Adipocyte (in vitro differentiated cells): ENCODE measurements at regions not wholly inside any gene's neighbourhood (a gene's known extent, or its start where the extent isn't known, plus 50 kb on each side); places are given as distances from the start of the nearest gene placed in this dataset.

ENCODE experiments used
- DNase-seq: peaks from one replicate; pipeline ENCODE4 v3.0.0-alpha.2; 2015; ENCODE audit warnings: low read depth
- H3K27me3 ChIP-seq: replicated peaks from 2 replicates; pipeline ENCODE4 v1.7.0; 2013; ENCODE audit warnings: mild to moderate bottlenecking, low read length, moderate library complexity; ENCODE audit not compliant: control insufficient read depth, insufficient read depth
- H3K36me3 ChIP-seq: 2 replicates; pipeline ENCODE4 v1.7.0; 2013; ENCODE audit warnings: low read length, mild to moderate bottlenecking, moderate library complexity; ENCODE audit not compliant: control insufficient read depth, insufficient read depth, severe bottlenecking
- H3K4me1 ChIP-seq: 2 replicates; pipeline ENCODE4 v1.7.0; 2013; ENCODE audit warnings: mild to moderate bottlenecking, low read length, moderate library complexity; ENCODE audit not compliant: control insufficient read depth, insufficient read depth
- H3K4me3 ChIP-seq: 2 replicates; pipeline ENCODE4 v1.7.0; 2013; ENCODE audit warnings: mild to moderate bottlenecking, low read length, moderate library complexity
- H3K9ac ChIP-seq: 2 replicates; pipeline ENCODE4 v1.7.0; 2013; ENCODE audit warnings: mild to moderate bottlenecking, low read length, moderate library complexity
- H3K9me3 ChIP-seq: 2 replicates; pipeline ENCODE4 v1.7.0; 2013; ENCODE audit warnings: mild to moderate bottlenecking, low read length, moderate library complexity; ENCODE audit not compliant: control insufficient read depth

GRCh38 chr3:56983427-56983826 is 77.0 kb upstream of the SPATA12 start:
- Histone ChIP-seq H3K4me1 (peaks cover 68% of the 10 kb centered on the region), H3K27me3 (no peaks in the 10 kb centered on the region), H3K9ac (no peak overlapping the region), H3K36me3 (no peaks in the 10 kb centered on the region), H3K4me3 (no peak overlapping the region), H3K9me3 (no peaks in the 10 kb centered on the region)
- DNase-seq: no peak

- Histone ChIP-seq H3K27me3 (no peaks in the 10 kb centered on the region), H3K36me3 (no peaks in the 10 kb centered on the region), H3K9ac (peak overlapping the region; percentile 53), H3K4me1 (peaks cover 67% of the 10 kb centered on the region), H3K9me3 (no peaks in the 10 kb centered on the region), H3K4me3 (no peak overlapping the region)
- DNase-seq: no peak
Measured at GRCh38 chr3:56981445-56982230, 78.8 kb upstream of the SPATA12 start.

GRCh38 chr3:56980798-56981390 is 79.6 kb upstream of the SPATA12 start:
- Histone ChIP-seq H3K27me3 (no peaks in the 10 kb centered on the region), H3K9ac (peak overlapping the region; percentile 53), H3K9me3 (no peaks in the 10 kb centered on the region), H3K4me3 (no peak overlapping the region), H3K4me1 (peaks cover 62% of the 10 kb centered on the region), H3K36me3 (no peaks in the 10 kb centered on the region)
- peak; percentile 92 for DNase-seq

- Histone ChIP-seq H3K36me3 (no peaks in the 10 kb centered on the region), H3K27me3 (no peaks in the 10 kb centered on the region), H3K9me3 (no peaks in the 10 kb centered on the region), H3K4me1 (peaks cover 56% of the 10 kb centered on the region), H3K9ac (no peak overlapping the region), H3K4me3 (no peak overlapping the region)
- DNase-seq: no peak
Measured at GRCh38 chr3:56980243-56980642, 80.2 kb upstream of the SPATA12 start.

GRCh38 chr3:56979791-56980190 is 80.7 kb upstream of the SPATA12 start:
- H3K4me3 ChIP-seq: no peak overlapping the region
- H3K9ac ChIP-seq: no peak overlapping the region
- H3K36me3 ChIP-seq: no peaks in the 10 kb centered on the region
- H3K27me3 ChIP-seq: no peaks in the 10 kb centered on the region
- H3K9me3 ChIP-seq: no peaks in the 10 kb centered on the region
- DNase-seq: no peak
- peaks cover 51% of the 10 kb centered on the region for H3K4me1 ChIP-seq

GRCh38 chr3:56977561-56977889 is 82.9 kb upstream of the SPATA12 start:
- Histone ChIP-seq H3K9me3 (no peaks in the 10 kb centered on the region), H3K36me3 (no peaks in the 10 kb centered on the region), H3K27me3 (no peaks in the 10 kb centered on the region), H3K9ac (no peak overlapping the region), H3K4me3 (no peak overlapping the region), H3K4me1 (peaks cover 33% of the 10 kb centered on the region)
- DNase-seq: no peak

- no peak overlapping the region for H3K4me3 ChIP-seq
- peaks cover 27% of the 10 kb centered on the region for H3K4me1 ChIP-seq
- H3K9me3 ChIP-seq: no peaks in the 10 kb centered on the region
- H3K9ac ChIP-seq: no peak overlapping the region
- peak; percentile 38 for DNase-seq
- no peaks in the 10 kb centered on the region for H3K27me3 ChIP-seq
- H3K36me3 ChIP-seq: no peaks in the 10 kb centered on the region
Measured at GRCh38 chr3:56976651-56977560, 83.6 kb upstream of the SPATA12 start.

- Histone ChIP-seq H3K27me3 (no peaks in the 10 kb centered on the region), H3K4me1 (peaks cover 15% of the 10 kb centered on the region), H3K9me3 (no peaks in the 10 kb centered on the region), H3K9ac (no peak overlapping the region), H3K4me3 (no peak overlapping the region), H3K36me3 (no peaks in the 10 kb centered on the region)
- peak; percentile 34 for DNase-seq
Measured at GRCh38 chr3:56975567-56975966, 84.9 kb upstream of the SPATA12 start.

GRCh38 chr3:56974247-56974930 is 86.1 kb upstream of the SPATA12 start:
- no peak for DNase-seq

GRCh38 chr3:56971816-56972215 is 88.6 kb upstream of the SPATA12 start:
- no peak for DNase-seq
- H3K4me1 ChIP-seq: peaks cover 7% of the 10 kb centered on the region
- H3K4me3 ChIP-seq: no peak overlapping the region
- H3K9me3 ChIP-seq: no peaks in the 10 kb centered on the region
- no peaks in the 10 kb centered on the region for H3K36me3 ChIP-seq
- no peak overlapping the region for H3K9ac ChIP-seq
- no peaks in the 10 kb centered on the region for H3K27me3 ChIP-seq

More at GRCh38 chr3:56974247-56974930, 86.1 kb upstream of the SPATA12 start:
- no peaks in the 10 kb centered on the region for H3K36me3 ChIP-seq
- no peak overlapping the region for H3K4me3 ChIP-seq
- no peak overlapping the region for H3K9ac ChIP-seq
- H3K27me3 ChIP-seq: no peaks in the 10 kb centered on the region
- H3K4me1 ChIP-seq: peaks cover 14% of the 10 kb centered on the region
- H3K9me3 ChIP-seq: no peaks in the 10 kb centered on the region

GRCh38 chr3:56971261-56971660 is 89.2 kb upstream of the SPATA12 start:
- Histone ChIP-seq H3K4me1 (peaks cover 3% of the 10 kb centered on the region), H3K4me3 (no peak overlapping the region), H3K36me3 (no peaks in the 10 kb centered on the region), H3K9ac (no peak overlapping the region), H3K9me3 (no peaks in the 10 kb centered on the region), H3K27me3 (no peaks in the 10 kb centered on the region)
- DNase-seq: no peak
